K562 (cell line): ENCODE measurements at regions not wholly inside any gene's neighbourhood (a gene's known extent, or its start where the extent isn't known, plus 50 kb on each side); places are given as distances from the start of the nearest gene placed in this dataset.

ENCODE experiments used
- ATAC-seq: fragments of 200-7000 bp; cut with Tn5 transposase; 3 replicates; pipeline ENCODE4 v1.9.1; 2020; ENCODE audit warnings: moderate library complexity
- BruUV-seq: library from RNA; stranded (reverse); fragments of 400-500 nt; replicated peaks from 2 replicates; lab custom pipeline; 2021; lab: Mats Ljungman, UMichigan
- CTCF ChIA-PET: fragments of 300-600 bp; formaldehyde crosslinking; extraction: SDS; loops from one replicate; lab custom pipeline; 2021; ENCODE audit warnings: low intra/inter-chr PET ratio; lab: Yijun Ruan, JAX
- POLR2A ChIA-PET: fragments of 300-600, 350-650 bp; sonication (Branson Sonifier 250); formaldehyde crosslinking; extraction: SDS; loops from one replicate; lab custom pipeline; 2021; ENCODE audit warnings: antibody characterized with exemption, inconsistent platforms; lab: Yijun Ruan, JAX
- DNase-seq, 4 experiments: peaks; one replicate each; pipeline versions ENCODE4 v3.0.0 to v3.0.0-alpha.2; 2011 to 2018; ENCODE audit warnings: low spot score in 3 of 4, mixed read lengths in 3 of 4; ENCODE audit errors: extremely low read depth in 1 of 4
- FAIRE-seq: peaks from 2 replicates; lab custom pipeline; 2011; peaks lifted over from hg19 to GRCh38; lab: Jason Lieb, UNC
- H2AFZ ChIP-seq: 2 replicates; pipeline ENCODE4 v1.6.0; 2011; ENCODE audit warnings: low read depth, low read length, control low read depth, inconsistent platforms
- H3K27ac ChIP-seq: fragments of 200-600 bp; 3 replicates; pipeline ENCODE4 v1.8.0; 2011; ENCODE audit warnings: low read depth, mild to moderate bottlenecking, control low read depth, inconsistent platforms, low read length, moderate library complexity, mixed read lengths; ENCODE audit errors: extremely low read depth
- H3K27me3 ChIP-seq, 2 experiments: fragments of 300-600 bp in 1 of 2; 2 replicates in 1 of 2; 3 replicates in 1 of 2; pipeline versions ENCODE4 v1.6.0 to v1.8.0; 2011; ENCODE audit warnings: inconsistent platforms in 2 of 2, low read length in 2 of 2, mild to moderate bottlenecking in 1 of 2, mixed read lengths in 1 of 2, moderate library complexity in 1 of 2; ENCODE audit not compliant: control insufficient read depth in 2 of 2, insufficient read depth in 2 of 2
- H3K36me3 ChIP-seq: fragments of 300-600 bp; 3 replicates; pipeline ENCODE4 v1.8.0; 2011; ENCODE audit warnings: mild to moderate bottlenecking, low read length, inconsistent platforms; ENCODE audit not compliant: control insufficient read depth, insufficient read depth
- H3K4me1 ChIP-seq, 2 experiments: fragments of 200-600 bp in 1 of 2; replicated peaks in 1 of 2; 2 replicates in 1 of 2; 3 replicates in 1 of 2; pipeline versions ENCODE4 v1.5.1 to v1.8.0; 2011; ENCODE audit warnings: inconsistent platforms in 2 of 2, low read length in 2 of 2, mild to moderate bottlenecking in 1 of 2, mixed read lengths in 1 of 2, moderate library complexity in 1 of 2; ENCODE audit not compliant: control insufficient read depth in 2 of 2, insufficient read depth in 2 of 2
- H3K4me2 ChIP-seq: 2 replicates; pipeline ENCODE4 v1.6.1; 2011; ENCODE audit warnings: low read length, control low read depth, inconsistent platforms, mixed read lengths; ENCODE audit not compliant: insufficient read depth
- H3K4me3 ChIP-seq: fragments of 200-600 bp; sonication (generic), shearing (Covaris generic); 2 replicates; pipeline ENCODE4 v1.5.1; 2016; ENCODE audit warnings: control low read depth, inconsistent platforms
- H3K79me2 ChIP-seq: fragments of 200-600 bp; 3 replicates; pipeline ENCODE4 v1.8.0; 2011; ENCODE audit warnings: low read length, inconsistent platforms; ENCODE audit not compliant: control insufficient read depth, insufficient read depth
- H3K9ac ChIP-seq, 2 experiments: 2 replicates each; pipeline versions ENCODE4 v1.6.0 to v1.6.1; 2011; ENCODE audit warnings: low read depth in 2 of 2, low read length in 2 of 2, control low read depth in 1 of 2, inconsistent platforms in 1 of 2, mild to moderate bottlenecking in 1 of 2, mixed read lengths in 1 of 2; ENCODE audit not compliant: insufficient read depth in 1 of 2
- H3K9me1 ChIP-seq: one replicate; pipeline ENCODE4 v1.6.0; 2011; ENCODE audit warnings: inconsistent platforms, mild to moderate bottlenecking, low read length, moderate library complexity; ENCODE audit not compliant: control insufficient read depth, insufficient read depth
- H3K9me3 ChIP-seq: replicated peaks from 2 replicates; pipeline ENCODE4 v1.5.1; 2011; ENCODE audit warnings: low read depth, low read length, inconsistent platforms; ENCODE audit not compliant: control insufficient read depth, insufficient read depth
- H4K20me1 ChIP-seq: replicated peaks from 2 replicates; pipeline ENCODE4 v1.6.1; 2011; ENCODE audit warnings: low read length, inconsistent platforms, mixed read lengths; ENCODE audit not compliant: control insufficient read depth, insufficient read depth
- CHAMP1 ChIP-seq: fragments of 450-650 bp; IDR thresholded peaks from 2 replicates; pipeline ENCODE4 v1.6.1; 2016; ENCODE audit warnings: mild to moderate bottlenecking
- CHD4 ChIP-seq: fragments of 200-600 bp; sonication (generic); IDR thresholded peaks from 3 replicates; pipeline ENCODE4 v1.6.1; 2012; ENCODE audit warnings: low read depth, mild to moderate bottlenecking, mixed read lengths, low read length, inconsistent platforms; ENCODE audit not compliant: insufficient read depth, insufficient replicate concordance, poor library complexity, severe bottlenecking
- FOXJ2 ChIP-seq: fragments of 200-800 bp; sonication (Bioruptor generic); IDR thresholded peaks from 2 replicates; pipeline ENCODE4 v1.6.1; 2016; ENCODE audit warnings: missing genetic modification characterization, missing compliant biosample characterization
- ILF3 ChIP-seq: fragments of 450-650 bp; IDR thresholded peaks from 2 replicates; pipeline ENCODE4 v1.6.1; 2018; ENCODE audit warnings: antibody characterized with exemption, mild to moderate bottlenecking, moderate library complexity, borderline replicate concordance
- KLF16 ChIP-seq: IDR thresholded peaks from 2 replicates; pipeline ENCODE4 v1.6.1; 2016; ENCODE audit warnings: antibody characterized with exemption
- NFRKB ChIP-seq: fragments of 450-650 bp; IDR thresholded peaks from 2 replicates; pipeline ENCODE4 v1.6.1; 2016; ENCODE audit warnings: low read depth
- ZNF347 ChIP-seq: fragments of 450-650 bp; formaldehyde crosslinking; IDR thresholded peaks from 2 replicates; pipeline ENCODE4 v1.4.0; 2020; ENCODE audit warnings: low read depth, mild to moderate bottlenecking, moderate library complexity
- WGBS: fragments of 100-300 bp; shearing (Covaris generic); methylation state at CpG from one replicate; pipeline ENCODE4 v1.1.6; 2016; ENCODE audit warnings: low coverage, mixed read lengths; ENCODE audit not compliant: insufficient coverage; ENCODE audit errors: missing lambda C conversion rate; 5-methylcytosine and 5-hydroxymethylcytosine counted together
- in situ Hi-C: fragments of 300-500 bp; cut with MboI; formaldehyde crosslinking; loops from 4 replicates; pipeline ENCODE4 v1.15.0; 2018; ENCODE audit warnings: inconsistent platforms, mixed read lengths
- intact Hi-C: fragments of 100-400 bp; cut with micrococcal nuclease; formaldehyde crosslinking; loops from 2 replicates; pipeline ENCODE4 v1.14.2; 2022

GRCh38 chr5:37893434-37894134 is 53.7 kb upstream of the GDNF start:
- in situ Hi-C loops (no loop called here), intact Hi-C loops (no loop called here)
- Histone ChIP-seq H3K4me1 (no peaks in the 10 kb centered on the region), H3K27ac (no peak overlapping the region), H4K20me1 (no peaks in the 10 kb centered on the region), H3K4me2 (no peak overlapping the region), H3K27me3 (no peaks in the 10 kb centered on the region; a peak in 1 of 5 replicates), H3K9me3 (no peaks in the 10 kb centered on the region), H3K9ac (no peak overlapping the region), H2AFZ (no peak overlapping the region), H3K4me3 (no peak overlapping the region), H3K9me1 (no peaks in the 10 kb centered on the region), H3K36me3 (no peaks in the 10 kb centered on the region), H3K79me2 (no peaks in the 10 kb centered on the region)
- ATAC-seq (no peak), DNase-seq (no peak), FAIRE-seq (no peak)
- TF ChIP-seq KLF16 (no peak), ZNF347 (CRISPR knock-in tag) (no peak), ILF3 (no peak), FOXJ2 (no peak), NFRKB (no peak), CHD4 (no peak), CHAMP1 (no peak)
- ChIA-PET POLR2A (interaction anchor here (0.6 kb wide), 1 partner anchor 10 kb away, joined by 3 read pairs; no protein-coding TSS in a partner anchor), CTCF (no interaction called here)
- 0% methylated on average over 3 of the region's 3 CpGs for WGBS
- BruUV-seq = no TSS peak
